Type B pancreatic cell (in vitro differentiated cells): ENCODE measurements at regions not wholly inside any gene's neighbourhood (a gene's known extent, or its start where the extent isn't known, plus 50 kb on each side); places are given as distances from the start of the nearest gene placed in this dataset.

Experiments
- DNase-seq: peaks from one replicate; pipeline ENCODE4 v3.0.0; 2021; ENCODE audit warnings: mixed read lengths; ENCODE audit not compliant: unreplicated experiment; ENCODE audit errors: extremely low spot score
- H3K27ac Mint-ChIP-seq: 2 replicates; pipeline ENCODE4 v1.8.0; 2021; ENCODE audit warnings: mild to moderate bottlenecking, mixed read lengths
- H3K27me3 Mint-ChIP-seq: 2 replicates; pipeline ENCODE4 v1.8.0; 2021; ENCODE audit warnings: mixed read lengths
- H3K36me3 Mint-ChIP-seq: 2 replicates; pipeline ENCODE4 v1.8.0; 2021; ENCODE audit warnings: mixed read lengths
- H3K4me1 Mint-ChIP-seq: one replicate; pipeline ENCODE4 v1.8.0; 2021; ENCODE audit warnings: mixed read lengths; ENCODE audit not compliant: unreplicated experiment
- H3K4me3 Mint-ChIP-seq: 2 replicates; pipeline ENCODE4 v1.8.0; 2021; ENCODE audit warnings: mild to moderate bottlenecking, mixed read lengths
- H3K9me3 Mint-ChIP-seq: 2 replicates; pipeline ENCODE4 v1.8.0; 2021; ENCODE audit warnings: mixed read lengths
- TF ChIP-seq, protein P1 (sequence below): fragments of 200-600 bp; sonication (generic); conservative IDR thresholded peaks from 2 replicates; pipeline ENCODE4 v1.5.0; 2021; ENCODE audit warnings: antibody characterized with exemption, mild to moderate bottlenecking

DNA sequence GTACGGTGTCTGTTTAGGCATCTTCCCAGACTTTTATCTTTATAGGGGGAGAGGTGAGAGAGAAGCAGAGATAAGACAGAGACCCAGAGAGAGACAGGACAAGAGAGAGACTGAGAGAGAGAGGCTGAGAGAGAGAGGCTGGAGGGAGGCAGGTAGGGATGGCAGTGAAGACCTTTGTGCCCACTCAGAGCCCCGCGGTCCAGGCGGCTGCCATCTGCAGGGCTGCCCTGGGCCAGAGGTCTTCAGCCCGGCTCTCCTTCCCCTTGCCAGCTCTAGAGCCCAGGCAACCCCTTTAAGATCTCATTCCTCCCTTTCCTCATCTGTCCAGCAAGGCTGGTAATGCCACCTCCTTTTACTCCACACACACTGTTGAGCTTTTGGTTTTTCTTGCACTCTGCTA is 610.0 kb downstream of the GALR1 start:
- Mint-ChIP-seq H3K4me3 (no peak overlapping the region), H3K9me3 (no peaks in the 10 kb centered on the region), H3K36me3 (no peaks in the 10 kb centered on the region), H3K27ac (no peak overlapping the region), H3K27me3 (peaks cover 35% of the 10 kb centered on the region), H3K4me1 (peaks cover 5% of the 10 kb centered on the region)
- DNase-seq, result no peak
- TF ChIP-seq, protein P1, sequence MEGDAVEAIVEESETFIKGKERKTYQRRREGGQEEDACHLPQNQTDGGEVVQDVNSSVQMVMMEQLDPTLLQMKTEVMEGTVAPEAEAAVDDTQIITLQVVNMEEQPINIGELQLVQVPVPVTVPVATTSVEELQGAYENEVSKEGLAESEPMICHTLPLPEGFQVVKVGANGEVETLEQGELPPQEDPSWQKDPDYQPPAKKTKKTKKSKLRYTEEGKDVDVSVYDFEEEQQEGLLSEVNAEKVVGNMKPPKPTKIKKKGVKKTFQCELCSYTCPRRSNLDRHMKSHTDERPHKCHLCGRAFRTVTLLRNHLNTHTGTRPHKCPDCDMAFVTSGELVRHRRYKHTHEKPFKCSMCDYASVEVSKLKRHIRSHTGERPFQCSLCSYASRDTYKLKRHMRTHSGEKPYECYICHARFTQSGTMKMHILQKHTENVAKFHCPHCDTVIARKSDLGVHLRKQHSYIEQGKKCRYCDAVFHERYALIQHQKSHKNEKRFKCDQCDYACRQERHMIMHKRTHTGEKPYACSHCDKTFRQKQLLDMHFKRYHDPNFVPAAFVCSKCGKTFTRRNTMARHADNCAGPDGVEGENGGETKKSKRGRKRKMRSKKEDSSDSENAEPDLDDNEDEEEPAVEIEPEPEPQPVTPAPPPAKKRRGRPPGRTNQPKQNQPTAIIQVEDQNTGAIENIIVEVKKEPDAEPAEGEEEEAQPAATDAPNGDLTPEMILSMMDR, result no peak

- Mint-ChIP-seq H3K36me3 (no peaks in the 10 kb centered on the region), H3K4me3 (no peak overlapping the region), H3K27ac (no peak overlapping the region), H3K27me3 (peaks cover 36% of the 10 kb centered on the region), H3K9me3 (no peaks in the 10 kb centered on the region), H3K4me1 (peaks cover 5% of the 10 kb centered on the region)
- TF ChIP-seq, protein P1, result no peak
- no peak for DNase-seq
These were observed 612.6 kb downstream of the GALR1 start for GRCh38 chr18:77862066-77862757.

DNA sequence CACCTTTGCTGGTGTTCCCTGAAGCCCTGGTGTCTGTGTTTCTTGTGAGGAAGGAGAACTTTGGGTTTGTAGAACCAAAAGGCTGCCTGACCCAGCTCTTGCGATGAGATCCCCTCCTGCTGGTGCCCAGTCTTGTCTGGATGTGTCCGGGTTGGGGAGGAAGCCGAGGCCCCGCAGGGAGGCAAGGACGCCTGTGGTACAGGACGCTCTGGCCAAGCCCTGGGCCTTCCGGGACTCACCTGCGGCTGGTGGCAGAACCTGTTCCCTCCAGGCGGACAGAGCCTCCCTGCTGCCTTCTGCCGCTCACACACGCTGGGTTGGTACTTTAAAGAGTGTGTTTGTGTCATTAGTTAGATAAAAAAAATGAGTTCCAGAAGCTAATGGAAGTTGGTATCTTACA is 616.2 kb downstream of the GALR1 start:
- Mint-ChIP-seq H3K36me3 (no peaks in the 10 kb centered on the region), H3K4me1 (peaks cover 4% of the 10 kb centered on the region), H3K27ac (no peak overlapping the region), H3K27me3 (peaks cover 23% of the 10 kb centered on the region), H3K9me3 (no peaks in the 10 kb centered on the region), H3K4me3 (no peak overlapping the region)
- TF ChIP-seq, protein P1, result no peak
- no peak for DNase-seq

GRCh38 chr18:77866351-77866750 is 616.7 kb downstream of the GALR1 start:
- peaks cover 4% of the 10 kb centered on the region for H3K4me1 Mint-ChIP-seq
- no peaks in the 10 kb centered on the region for H3K9me3 Mint-ChIP-seq
- TF ChIP-seq, protein P1, result no peak
- no peaks in the 10 kb centered on the region for H3K36me3 Mint-ChIP-seq
- H3K27me3 Mint-ChIP-seq, result peaks cover 24% of the 10 kb centered on the region
- DNase-seq, result no peak
- H3K4me3 Mint-ChIP-seq, result no peak overlapping the region
- H3K27ac Mint-ChIP-seq, result no peak overlapping the region

- no peaks in the 10 kb centered on the region for H3K9me3 Mint-ChIP-seq
- peaks cover 16% of the 10 kb centered on the region for H3K27me3 Mint-ChIP-seq
- peaks cover 4% of the 10 kb centered on the region for H3K4me1 Mint-ChIP-seq
- no peak overlapping the region for H3K4me3 Mint-ChIP-seq
- H3K36me3 Mint-ChIP-seq, result no peaks in the 10 kb centered on the region
- DNase-seq, result no peak
- TF ChIP-seq, protein P1, result no peak
- no peak overlapping the region for H3K27ac Mint-ChIP-seq
These were observed 620.6 kb downstream of the GALR1 start for GRCh38 chr18:77870199-77870598.

- no peak for DNase-seq
- no peak overlapping the region for H3K27ac Mint-ChIP-seq
- H3K36me3 Mint-ChIP-seq, result no peaks in the 10 kb centered on the region
- peaks cover 4% of the 10 kb centered on the region for H3K4me1 Mint-ChIP-seq
- no peak overlapping the region for H3K4me3 Mint-ChIP-seq
- TF ChIP-seq, protein P1, result no peak
- H3K9me3 Mint-ChIP-seq, result no peaks in the 10 kb centered on the region
- peaks cover 19% of the 10 kb centered on the region for H3K27me3 Mint-ChIP-seq
These were observed 621.2 kb downstream of the GALR1 start for GRCh38 chr18:77870894-77871293.
